OCI-LY7 (cell line): ENCODE measurements at regions not wholly inside any gene's neighbourhood (a gene's known extent, or its start where the extent isn't known, plus 50 kb on each side); places are given as distances from the start of the nearest gene placed in this dataset.

Source experiments
- BruUV-seq: library from RNA; stranded (reverse); fragments of 400-500 nt; replicated peaks from 2 replicates; lab custom pipeline; 2021; lab: Mats Ljungman, UMichigan
- CTCF ChIA-PET: fragments of 300-600 bp; sonication (Branson Sonifier 250); formaldehyde crosslinking; loops from one replicate; lab custom pipeline; 2022; ENCODE audit warnings: antibody characterized with exemption; ENCODE audit not compliant: unreplicated experiment; lab: Charles Lee
- POLR2A ChIA-PET: fragments of 300-600 bp; sonication (Branson Sonifier 250); formaldehyde crosslinking; loops from one replicate; lab custom pipeline; 2022; ENCODE audit warnings: antibody characterized with exemption; lab: Charles Lee
- DNase-seq: peaks from one replicate; pipeline ENCODE4 v3.0.0-alpha.2; 2015; ENCODE audit warnings: low spot score
- H2AFZ ChIP-seq: fragments of 200-600 bp; sonication (generic), shearing (Covaris generic); 2 replicates; pipeline ENCODE4 v1.6.1; 2014; ENCODE audit warnings: mild to moderate bottlenecking, antibody characterized with exemption, low read length, moderate library complexity
- H3K27ac ChIP-seq: fragments of 200-600 bp; sonication (generic); 2 replicates; pipeline ENCODE4 v1.5.1; 2014; ENCODE audit warnings: mixed run types, low read depth, mild to moderate bottlenecking, moderate library complexity, low read length, inconsistent platforms; ENCODE audit not compliant: poor library complexity, severe bottlenecking
- H3K36me3 ChIP-seq: fragments of 200-600 bp; sonication (generic); 2 replicates; pipeline ENCODE4 v1.6.1; 2014; ENCODE audit warnings: mild to moderate bottlenecking, antibody characterized with exemption, low read length, moderate library complexity, mixed read lengths; ENCODE audit not compliant: insufficient read depth
- H3K4me1 ChIP-seq: fragments of 200-600 bp; sonication (generic); 2 replicates; pipeline ENCODE4 v1.5.1; 2014; ENCODE audit warnings: mild to moderate bottlenecking, low read length; ENCODE audit not compliant: insufficient read depth, poor library complexity, severe bottlenecking
- H3K4me2 ChIP-seq: fragments of 200-600 bp; sonication (generic); 2 replicates; pipeline ENCODE4 v1.6.1; 2014; ENCODE audit warnings: mild to moderate bottlenecking, low read length
- H3K4me3 ChIP-seq: fragments of 200-600 bp; sonication (generic); 2 replicates; pipeline ENCODE4 v1.5.1; 2014; ENCODE audit warnings: mild to moderate bottlenecking, low read depth, low read length; ENCODE audit not compliant: poor library complexity, severe bottlenecking
- H3K79me2 ChIP-seq: fragments of 200-600 bp; sonication (generic); 2 replicates; pipeline ENCODE4 v1.6.1; 2016; ENCODE audit warnings: low read depth, mild to moderate bottlenecking, low read length, moderate library complexity, mixed read lengths; ENCODE audit not compliant: insufficient read depth
- H3K9me2 ChIP-seq: fragments of 200-600 bp; sonication (generic); 2 replicates; pipeline ENCODE4 v1.6.1; 2016; ENCODE audit warnings: mild to moderate bottlenecking, low read length, mixed read lengths; ENCODE audit not compliant: insufficient read depth
- H3K9me3 ChIP-seq: fragments of 200-600 bp; sonication (generic); 2 replicates; pipeline ENCODE4 v1.6.1; 2014; ENCODE audit warnings: mild to moderate bottlenecking, mixed run types, low read length, mixed read lengths
- H4K20me1 ChIP-seq: fragments of 200-600 bp; sonication (generic); 2 replicates; pipeline ENCODE4 v1.6.1; 2014; ENCODE audit warnings: mild to moderate bottlenecking, antibody characterized with exemption, low read length, moderate library complexity, mixed read lengths; ENCODE audit not compliant: insufficient read depth
- CTCF ChIP-seq: fragments of 200-600 bp; sonication (generic); conservative IDR thresholded peaks from 2 replicates; pipeline ENCODE4 v1.5.1; 2014; ENCODE audit warnings: mild to moderate bottlenecking, antibody characterized with exemption, low read length, moderate library complexity, mixed read lengths
- EZH2phosphoT487 ChIP-seq: fragments of 200-600 bp; sonication (generic); IDR thresholded peaks from 2 replicates; pipeline ENCODE4 v1.6.1; 2018; ENCODE audit warnings: low read depth, borderline replicate concordance, mild to moderate bottlenecking, mixed run types, antibody characterized with exemption, low read length, moderate library complexity, mixed read lengths
- intact Hi-C: fragments of 100-400 bp; cut with micrococcal nuclease; formaldehyde crosslinking; loops from one replicate; pipeline ENCODE4 v1.10.0; 2022; ENCODE audit not compliant: unreplicated experiment

GRCh38 chr13:76829572-76830327 is 56.5 kb downstream of the KCTD12 start:
- H4K20me1 ChIP-seq, result no peaks in the 10 kb centered on the region
- ChIA-PET POLR2A (interaction anchor here (0.6 kb wide), 1 partner anchor 1928 kb away, joined by 4 read pairs; no protein-coding TSS in a partner anchor), CTCF (no interaction called here)
- no peak overlapping the region for H2AFZ ChIP-seq
- no peaks in the 10 kb centered on the region for H3K9me3 ChIP-seq
- H3K4me1 ChIP-seq, result no peaks in the 10 kb centered on the region
- H3K36me3 ChIP-seq, result no peaks in the 10 kb centered on the region
- DNase-seq, result no peak
- no peak overlapping the region for H3K4me2 ChIP-seq
- TF ChIP-seq EZH2phosphoT487 (no peak), CTCF (no peak)
- H3K27ac ChIP-seq, result no peak overlapping the region
- H3K9me2 ChIP-seq, result no peaks in the 10 kb centered on the region
- H3K79me2 ChIP-seq, result no peaks in the 10 kb centered on the region
- BruUV-seq, result no TSS peak
- H3K4me3 ChIP-seq, result no peak overlapping the region
- intact Hi-C loops, result no loop called here

- no peak for DNase-seq
- Histone ChIP-seq H3K79me2 (no peaks in the 10 kb centered on the region), H2AFZ (no peak overlapping the region), H3K9me2 (no peaks in the 10 kb centered on the region), H3K9me3 (no peaks in the 10 kb centered on the region), H4K20me1 (no peaks in the 10 kb centered on the region), H3K4me3 (no peak overlapping the region), H3K36me3 (no peaks in the 10 kb centered on the region), H3K27ac (no peak overlapping the region), H3K4me2 (no peak overlapping the region), H3K4me1 (no peaks in the 10 kb centered on the region)
- BruUV-seq, result no TSS peak
- intact Hi-C loops, result no loop called here
- POLR2A ChIA-PET, result interaction anchor here (0.5 kb wide), 2 partner anchors 14 to 1088 kb away, joined by 3 to 4 read pairs; no protein-coding TSS in a partner anchor
- CTCF ChIA-PET, result no interaction called here
- TF ChIP-seq CTCF, result no peak
- TF ChIP-seq EZH2phosphoT487, result no peak
Measured at GRCh38 chr13:76828316-76828741, 57.9 kb downstream of the KCTD12 start.

- Histone ChIP-seq H2AFZ (no peak overlapping the region), H3K4me3 (no peak overlapping the region), H3K27ac (no peak overlapping the region), H3K4me1 (no peaks in the 10 kb centered on the region), H3K9me3 (no peaks in the 10 kb centered on the region), H3K36me3 (no peaks in the 10 kb centered on the region), H3K9me2 (no peaks in the 10 kb centered on the region), H4K20me1 (no peaks in the 10 kb centered on the region), H3K79me2 (no peaks in the 10 kb centered on the region), H3K4me2 (no peak overlapping the region)
- DNase-seq, result no peak
- TF ChIP-seq CTCF, result no peak
- no peak for TF ChIP-seq EZH2phosphoT487
- BruUV-seq, result no TSS peak
- intact Hi-C loops, result no loop called here
- ChIA-PET CTCF (no interaction called here), POLR2A (no interaction called here)
Measured at GRCh38 chr13:76826527-76826926, 59.7 kb downstream of the KCTD12 start.
